Upper lobe of left lung (tissue), 6 donors: ENCODE measurements at regions not wholly inside any gene's neighbourhood (a gene's known extent, or its start where the extent isn't known, plus 50 kb on each side); places are given as distances from the start of the nearest gene placed in this dataset.

Experiments used
- ATAC-seq, 2 donors: fragments of 200-7000 bp; cut with Tn5 transposase; one replicate each; pipeline ENCODE4 v1.9.1; 2022; ENCODE audit warnings: mild to moderate bottlenecking in 2 of 2, moderate library complexity in 2 of 2; ENCODE audit not compliant: low FRiP score in 2 of 2
- DNase-seq, 2 donors: peaks; one replicate each; pipeline ENCODE4 v3.0.0-alpha.2; 2019 to 2020
- H3K27ac ChIP-seq, 4 donors: fragments of 200-600 bp; sonication (generic); one replicate each; pipeline ENCODE4 v1.5.1; 2016 to 2019
- H3K27me3 ChIP-seq, 4 donors: fragments of 200-600 bp; sonication (generic); one replicate each; pipeline ENCODE4 v1.5.1; 2017 to 2019
- H3K36me3 ChIP-seq, 4 donors: fragments of 200-600 bp; sonication (generic); one replicate each; pipeline ENCODE4 v1.5.1; 2016 to 2019
- H3K4me1 ChIP-seq, 4 donors: fragments of 200-600 bp; sonication (generic); one replicate each; pipeline ENCODE4 v1.5.1; 2018 to 2019
- H3K4me3 ChIP-seq, 4 donors: fragments of 200-600 bp; sonication (generic); one replicate each; pipeline ENCODE4 v1.5.1; 2017 to 2019; ENCODE audit warnings: mild to moderate bottlenecking in 2 of 4, moderate library complexity in 1 of 4
- H3K9me3 ChIP-seq, 4 donors: fragments of 200-600 bp; sonication (generic); one replicate each; pipeline ENCODE4 v1.5.1; 2018 to 2019
- CTCF ChIP-seq, 6 experiments: fragments of 450-650 bp in 4 of 6; fragments of 200-600 bp in 2 of 6; sonication (generic) in 2 of 6; IDR thresholded peaks; one replicate each; pipeline ENCODE4 v1.5.1; 2016 to 2019; ENCODE audit warnings: antibody characterized with exemption in 6 of 6
- EP300 ChIP-seq, 4 donors: sonication (generic); formaldehyde crosslinking; IDR thresholded peaks; one replicate each; pipeline ENCODE4 v1.5.1; 2017; ENCODE audit warnings: antibody characterized with exemption in 4 of 4, control low read depth in 2 of 4
- POLR2A ChIP-seq, 4 donors: fragments of 450-650 bp; IDR thresholded peaks; one replicate each; pipeline ENCODE4 v1.5.1; 2016 to 2017; ENCODE audit warnings: antibody characterized with exemption in 4 of 4, mild to moderate bottlenecking in 2 of 4
- POLR2AphosphoS5 ChIP-seq, 2 donors: sonication (generic); formaldehyde crosslinking; IDR thresholded peaks; one replicate each; pipeline ENCODE4 v1.5.1; 2017; ENCODE audit warnings: antibody characterized with exemption in 2 of 2
- WGBS, 2 donors: methylation state at CpG; one replicate each; pipeline ENCODE4 v1.1.5; 2017 to 2018; 5-methylcytosine and 5-hydroxymethylcytosine counted together
- donor health status: DM: no; HTN: no; CAD: no; lungs with moderate emphysema.
- donor health status: DM: no; HTN: yes; CAD: no; lungs with severe emphysema.

GRCh38 chr22:26789951-26790350 is 132.6 kb downstream of the MIAT start:
- Histone ChIP-seq H3K4me1 (no peaks in the 10 kb centered on the region), H3K27ac (no peak overlapping the region), H3K9me3 (no peaks in the 10 kb centered on the region), H3K36me3 (peaks cover 0 to 3% (median 0%) of the 10 kb centered on the region in 4 donors), H3K27me3 (no peaks in the 10 kb centered on the region), H3K4me3 (no peak overlapping the region)
- DNase-seq (no peak), ATAC-seq (no peak)
- 70 to 73% methylated on average over 6 of the region's 6 CpGs for WGBS, 2 donors
- TF ChIP-seq POLR2AphosphoS5 (IDR thresholded peaks at IDR 0.05) (no peak), POLR2A (IDR thresholded peaks at IDR 0.05) (no peak), EP300 (IDR thresholded peaks at IDR 0.05) (no peak), CTCF (IDR thresholded peaks at IDR 0.05) (no peak)

- H3K4me1 ChIP-seq = no peaks in the 10 kb centered on the region
- H3K36me3 ChIP-seq = peaks cover 0 to 3% (median 0%) of the 10 kb centered on the region in 4 donors
- TF ChIP-seq POLR2A (IDR thresholded peaks at IDR 0.05) = no peak
- TF ChIP-seq CTCF (IDR thresholded peaks at IDR 0.05) = no peak
- no peak for TF ChIP-seq EP300 (IDR thresholded peaks at IDR 0.05)
- TF ChIP-seq POLR2AphosphoS5 (IDR thresholded peaks at IDR 0.05) = no peak
- H3K27me3 ChIP-seq = no peaks in the 10 kb centered on the region
- ATAC-seq (no peak), DNase-seq (no peak)
- H3K9me3 ChIP-seq = no peaks in the 10 kb centered on the region
- WGBS, 2 donors = 93 to 97% methylated on average over 8 of the region's 8 CpGs
- H3K4me3 ChIP-seq = no peak overlapping the region
- no peak overlapping the region for H3K27ac ChIP-seq
Observed at GRCh38 chr22:26792522-26792921, 135.1 kb downstream of the MIAT start.

- H3K4me3 ChIP-seq = no peak overlapping the region
- no peaks in the 10 kb centered on the region for H3K9me3 ChIP-seq
- ATAC-seq = no peak
- no peaks in the 10 kb centered on the region for H3K27me3 ChIP-seq
- peak in 1 of 2 donors; percentile 52 for DNase-seq
- peaks cover 0 to 5% (median 0%) of the 10 kb centered on the region in 4 donors for H3K4me1 ChIP-seq
- TF ChIP-seq CTCF (IDR thresholded peaks at IDR 0.05) (no peak), POLR2A (IDR thresholded peaks at IDR 0.05) (no peak), POLR2AphosphoS5 (IDR thresholded peaks at IDR 0.05) (no peak)
- 94 to 95% methylated on average over 3 to 10 of the region's 12 CpGs for WGBS, 2 donors
- peaks cover 0 to 3% (median 0%) of the 10 kb centered on the region in 4 donors for H3K36me3 ChIP-seq
- no peak overlapping the region for H3K27ac ChIP-seq
Observed at GRCh38 chr22:26796785-26797184, 139.4 kb downstream of the MIAT start.

GRCh38 chr22:26797910-26798309 is 140.5 kb downstream of the MIAT start:
- ATAC-seq (no peak), DNase-seq (no peak)
- no peaks in the 10 kb centered on the region for H3K27me3 ChIP-seq
- no peak overlapping the region for H3K27ac ChIP-seq
- H3K36me3 ChIP-seq = peaks cover 0 to 3% (median 0%) of the 10 kb centered on the region in 4 donors
- 95 to 97% methylated on average over 8 of the region's 8 CpGs for WGBS, 2 donors
- peaks cover 0 to 5% (median 0%) of the 10 kb centered on the region in 4 donors for H3K4me1 ChIP-seq
- no peak overlapping the region for H3K4me3 ChIP-seq
- H3K9me3 ChIP-seq = no peaks in the 10 kb centered on the region
- TF ChIP-seq CTCF (IDR thresholded peaks at IDR 0.05) = no peak
- no peak for TF ChIP-seq POLR2AphosphoS5 (IDR thresholded peaks at IDR 0.05)
- TF ChIP-seq POLR2A (IDR thresholded peaks at IDR 0.05) = no peak
- TF ChIP-seq EP300 (IDR thresholded peaks at IDR 0.05) = no peak

GRCh38 chr22:26798462-26799065 is 141.2 kb downstream of the MIAT start:
- WGBS, 2 donors = 72 to 79% methylated on average over 18 to 19 of the region's 19 CpGs

More at GRCh38 chr22:26798462-26799065, 141.2 kb downstream of the MIAT start:
- peak in 1 of 2 donors; percentile 31 for DNase-seq
- no peaks in the 10 kb centered on the region for H3K36me3 ChIP-seq
- TF ChIP-seq CTCF (IDR thresholded peaks at IDR 0.05) (no peak), POLR2A (IDR thresholded peaks at IDR 0.05) (no peak), EP300 (IDR thresholded peaks at IDR 0.05) (no peak), POLR2AphosphoS5 (IDR thresholded peaks at IDR 0.05) (no peak)
- no peak overlapping the region for H3K4me3 ChIP-seq
- no peaks in the 10 kb centered on the region for H3K9me3 ChIP-seq
- ATAC-seq = no peak
- no peaks in the 10 kb centered on the region for H3K27me3 ChIP-seq
- no peak overlapping the region for H3K27ac ChIP-seq
- H3K4me1 ChIP-seq = peaks cover 0 to 5% (median 0%) of the 10 kb centered on the region in 4 donors
